Fibroblast of lung (primary cell): ENCODE measurements at regions not wholly inside any gene's neighbourhood (a gene's known extent, or its start where the extent isn't known, plus 50 kb on each side); places are given as distances from the start of the nearest gene placed in this dataset.

Source experiments
- DNase-seq, 2 donors: peaks; one replicate each; pipeline versions ENCODE4 v3.0.0 to v3.0.0-alpha.2; 2010; ENCODE audit warnings: low read depth in 2 of 2
- H2AFZ ChIP-seq: 2 replicates; pipeline ENCODE4 v1.5.1; 2012; ENCODE audit warnings: low read length, control low read depth, inconsistent platforms
- H3K27ac ChIP-seq: 2 replicates; pipeline ENCODE4 v1.5.1; 2011; ENCODE audit warnings: low read length, control low read depth; ENCODE audit not compliant: insufficient read depth
- H3K27me3 ChIP-seq: 2 replicates; pipeline ENCODE4 v1.5.1; 2011; ENCODE audit warnings: mild to moderate bottlenecking, low read length; ENCODE audit not compliant: control insufficient read depth, insufficient read depth
- H3K36me3 ChIP-seq: 2 replicates; pipeline ENCODE4 v1.5.1; 2011; ENCODE audit warnings: low read length; ENCODE audit not compliant: control insufficient read depth, insufficient read depth
- H3K4me1 ChIP-seq: 2 replicates; pipeline ENCODE4 v1.5.1; 2011; ENCODE audit warnings: low read length; ENCODE audit not compliant: control insufficient read depth, insufficient read depth; ENCODE audit errors: extremely low read depth
- H3K4me2 ChIP-seq: 2 replicates; pipeline ENCODE4 v1.5.1; 2011; ENCODE audit warnings: low read length, control low read depth; ENCODE audit not compliant: insufficient read depth; ENCODE audit errors: extremely low read depth
- H3K4me3 ChIP-seq, 4 experiments: fragments of 200-600 bp in 1 of 4; sonication (generic) in 1 of 4; replicated peaks in 1 of 4; 2 replicates each; pipeline ENCODE4 v1.5.1; 2011 to 2016; ENCODE audit warnings: low read length in 4 of 4, low read depth in 3 of 4, mild to moderate bottlenecking in 3 of 4, control low read depth in 2 of 4, inconsistent platforms in 1 of 4, mixed read lengths in 1 of 4; ENCODE audit not compliant: insufficient read depth in 1 of 4; ENCODE audit errors: control extremely low read depth in 1 of 4
- H3K79me2 ChIP-seq: 2 replicates; pipeline ENCODE4 v1.5.1; 2012; ENCODE audit warnings: mild to moderate bottlenecking, low read length, inconsistent platforms; ENCODE audit not compliant: control insufficient read depth, insufficient read depth
- H3K9ac ChIP-seq: 2 replicates; pipeline ENCODE4 v1.5.1; 2011; ENCODE audit warnings: mild to moderate bottlenecking, low read length, control low read depth; ENCODE audit not compliant: insufficient read depth
- H3K9me3 ChIP-seq: 2 replicates; pipeline ENCODE4 v1.5.1; 2012; ENCODE audit warnings: low read depth, low read length; ENCODE audit not compliant: control insufficient read depth, insufficient read depth
- H4K20me1 ChIP-seq: 2 replicates; pipeline ENCODE4 v1.5.1; 2011; ENCODE audit warnings: low read length; ENCODE audit not compliant: control insufficient read depth, insufficient read depth; ENCODE audit errors: extremely low read depth
- EZH2 ChIP-seq: IDR thresholded peaks from 2 replicates; pipeline ENCODE4 v1.5.1; 2012; ENCODE audit warnings: low read length, control low read depth, mild to moderate bottlenecking; ENCODE audit errors: missing control alignments
- TF ChIP-seq, protein P1 (sequence below), 2 donors: IDR thresholded peaks in 1 of 2; conservative IDR thresholded peaks in 1 of 2; 1 replicate in 1 of 2; 2 replicates in 1 of 2; pipeline ENCODE4 v1.5.1; 2011 to 2012; ENCODE audit warnings: low read length in 2 of 2, control low read depth in 1 of 2, inconsistent platforms in 1 of 2, low read depth in 1 of 2, mild to moderate bottlenecking in 1 of 2

DNA sequence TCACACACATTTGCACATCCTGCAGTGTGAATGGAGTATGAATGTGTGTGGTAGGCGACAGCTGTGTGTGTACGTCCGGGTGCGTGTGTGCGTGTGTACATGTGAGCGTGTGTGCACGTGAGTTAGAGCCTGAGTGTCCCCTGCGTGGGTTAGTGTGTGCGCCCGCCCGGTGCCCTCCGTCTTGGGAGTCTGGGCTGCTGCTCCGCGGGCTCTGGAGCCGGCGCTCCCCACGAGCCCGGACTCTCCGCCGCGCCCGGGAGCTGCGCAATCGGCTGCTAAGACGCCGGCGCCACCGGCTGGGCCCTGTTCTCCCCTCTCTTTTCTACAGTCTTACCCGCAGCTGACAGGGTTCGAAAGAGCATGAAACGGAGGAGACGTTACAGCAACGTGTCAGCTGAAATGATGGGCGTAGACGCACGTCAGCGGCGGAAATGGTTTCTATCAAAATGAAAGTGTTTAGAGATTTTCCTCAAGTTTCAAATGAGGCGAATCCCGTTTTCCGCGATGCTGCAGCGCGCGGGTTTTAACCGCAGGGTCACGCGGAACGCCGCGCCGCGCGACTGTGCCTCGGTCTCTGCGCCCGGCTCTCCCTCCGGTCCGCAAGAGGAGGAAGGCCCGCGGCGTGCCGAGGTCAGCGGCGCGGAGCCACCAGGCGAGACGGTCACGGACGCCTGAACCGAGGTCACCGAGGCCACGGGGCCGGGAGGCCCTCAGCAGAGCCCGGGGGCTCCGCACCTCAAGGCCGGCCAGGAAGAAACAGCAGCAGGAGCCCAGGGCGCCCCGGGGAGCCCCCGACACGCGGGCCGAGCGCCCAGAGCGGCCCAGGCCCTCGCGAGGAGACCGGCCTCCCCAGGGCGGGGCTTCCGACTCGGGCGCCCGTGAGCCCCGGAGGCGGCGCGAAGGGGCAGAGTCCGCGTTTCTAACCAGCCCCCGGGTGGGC lies 95.3 kb upstream of the BHLHE23 start:
- peak; percentile 27 to 53 for DNase-seq
- peak overlapping the region; percentile 61 for H3K9ac ChIP-seq
- peak overlapping the region; percentile 27 for H3K27ac ChIP-seq

DNA sequence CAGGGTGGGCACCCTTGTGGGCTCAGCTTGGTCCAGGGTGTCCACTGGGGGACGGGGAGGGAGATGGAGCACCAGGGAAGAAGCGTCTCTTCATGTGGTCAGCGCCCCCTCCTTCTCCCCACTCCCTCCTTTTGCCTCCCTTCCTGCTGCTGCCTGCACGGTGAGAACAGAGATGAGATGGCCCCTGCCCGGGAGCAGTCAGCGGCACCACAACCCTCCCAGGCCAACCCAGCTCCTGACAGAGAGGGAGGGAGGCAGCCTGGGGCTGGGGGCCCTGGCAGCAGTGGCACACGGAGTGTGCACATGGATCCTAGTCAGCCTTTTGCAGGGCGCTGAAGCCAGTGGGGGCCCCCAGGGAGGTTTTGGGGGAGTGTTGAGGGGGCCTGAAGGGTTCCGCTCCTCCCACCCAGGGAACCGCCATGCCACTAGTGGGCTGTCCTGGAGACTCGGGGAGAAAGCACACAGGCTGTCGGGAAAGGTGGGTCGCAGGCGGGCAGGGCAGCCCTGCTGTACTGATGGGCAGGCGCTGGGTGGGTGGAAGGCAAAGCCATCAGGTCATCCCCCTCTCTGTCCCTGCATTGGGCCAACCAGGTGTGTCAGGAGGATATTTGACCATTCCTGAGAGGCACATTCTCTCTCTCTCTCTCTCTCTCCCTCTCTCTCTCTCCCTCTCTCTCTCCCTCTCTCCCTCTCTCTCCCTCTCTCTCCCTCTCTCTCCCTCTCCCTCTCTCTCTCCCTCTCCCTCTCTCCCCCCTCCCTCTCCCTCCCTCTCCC lies 94.3 kb upstream of the BHLHE23 start:
- no peaks in the 10 kb centered on the region for H4K20me1 ChIP-seq
- no peak for DNase-seq
- H3K27ac ChIP-seq: no peak overlapping the region
- no peak overlapping the region for H3K9ac ChIP-seq
- no peaks in the 10 kb centered on the region for H3K9me3 ChIP-seq
- no peaks in the 10 kb centered on the region for H3K27me3 ChIP-seq
- H3K36me3 ChIP-seq: no peaks in the 10 kb centered on the region
- no peak overlapping the region for H3K4me2 ChIP-seq
- H3K4me3 ChIP-seq: no peak overlapping the region
- H3K4me1 ChIP-seq: no peaks in the 10 kb centered on the region
- H2AFZ ChIP-seq: no peak overlapping the region
- no peak for TF ChIP-seq EZH2
- TF ChIP-seq, protein P1, sequence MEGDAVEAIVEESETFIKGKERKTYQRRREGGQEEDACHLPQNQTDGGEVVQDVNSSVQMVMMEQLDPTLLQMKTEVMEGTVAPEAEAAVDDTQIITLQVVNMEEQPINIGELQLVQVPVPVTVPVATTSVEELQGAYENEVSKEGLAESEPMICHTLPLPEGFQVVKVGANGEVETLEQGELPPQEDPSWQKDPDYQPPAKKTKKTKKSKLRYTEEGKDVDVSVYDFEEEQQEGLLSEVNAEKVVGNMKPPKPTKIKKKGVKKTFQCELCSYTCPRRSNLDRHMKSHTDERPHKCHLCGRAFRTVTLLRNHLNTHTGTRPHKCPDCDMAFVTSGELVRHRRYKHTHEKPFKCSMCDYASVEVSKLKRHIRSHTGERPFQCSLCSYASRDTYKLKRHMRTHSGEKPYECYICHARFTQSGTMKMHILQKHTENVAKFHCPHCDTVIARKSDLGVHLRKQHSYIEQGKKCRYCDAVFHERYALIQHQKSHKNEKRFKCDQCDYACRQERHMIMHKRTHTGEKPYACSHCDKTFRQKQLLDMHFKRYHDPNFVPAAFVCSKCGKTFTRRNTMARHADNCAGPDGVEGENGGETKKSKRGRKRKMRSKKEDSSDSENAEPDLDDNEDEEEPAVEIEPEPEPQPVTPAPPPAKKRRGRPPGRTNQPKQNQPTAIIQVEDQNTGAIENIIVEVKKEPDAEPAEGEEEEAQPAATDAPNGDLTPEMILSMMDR (conservative IDR thresholded peaks at IDR 0.05 in 1 of 2, IDR thresholded peaks at IDR 0.05 in 1 of 2; ENCODE audit: low read depth in 1 of 2, low read length in 2 of 2): no peak
- no peaks in the 10 kb centered on the region for H3K79me2 ChIP-seq

More for the DNA sequence above, 95.3 kb upstream of the BHLHE23 start:
- no peaks in the 10 kb centered on the region for H3K36me3 ChIP-seq
- H2AFZ ChIP-seq: peak overlapping the region; percentile 85
- H4K20me1 ChIP-seq: no peaks in the 10 kb centered on the region
- no peaks in the 10 kb centered on the region for H3K9me3 ChIP-seq
- peak overlapping the region; percentile 50 to 62 (median 61) for H3K4me3 ChIP-seq
- no peaks in the 10 kb centered on the region for H3K79me2 ChIP-seq
- TF ChIP-seq, protein P1 (conservative IDR thresholded peaks at IDR 0.05 in 1 of 2, IDR thresholded peaks at IDR 0.05 in 1 of 2; ENCODE audit: low read depth in 1 of 2, low read length in 2 of 2): no peak
- no peak for TF ChIP-seq EZH2
- H3K27me3 ChIP-seq: no peaks in the 10 kb centered on the region
- peak overlapping the region; percentile 92 for H3K4me2 ChIP-seq
- H3K4me1 ChIP-seq: no peaks in the 10 kb centered on the region
